PC-3 (cell line): ENCODE measurements at regions not wholly inside any gene's neighbourhood (a gene's known extent, or its start where the extent isn't known, plus 50 kb on each side); places are given as distances from the start of the nearest gene placed in this dataset.

Experiments used
- ATAC-seq: fragments of 200-7000 bp; cut with Tn5 transposase; 2 replicates; pipeline ENCODE4 v1.9.1; 2020; ENCODE audit warnings: mild to moderate bottlenecking, moderate library complexity
- BruUV-seq: library from RNA; stranded (reverse); fragments of 400-500 nt; replicated peaks from 2 replicates; lab custom pipeline; 2021; lab: Mats Ljungman, UMichigan
- CTCF ChIA-PET: fragments of 300-600 bp; sonication (Branson Sonifier 250); formaldehyde crosslinking; loops from one replicate; lab custom pipeline; 2022; ENCODE audit warnings: antibody characterized with exemption; lab: Charles Lee
- POLR2A ChIA-PET: fragments of 300-600 bp; sonication (Branson Sonifier 250); formaldehyde crosslinking; loops from one replicate; lab custom pipeline; 2022; ENCODE audit warnings: antibody characterized with exemption; ENCODE audit not compliant: unreplicated experiment; lab: Charles Lee
- DNase-seq: peaks from one replicate; pipeline ENCODE4 v3.0.0-alpha.2; 2015
- H2AFZ ChIP-seq: fragments of 300-600 bp; sonication (generic); 2 replicates; pipeline ENCODE4 v1.6.0; 2016; ENCODE audit warnings: antibody characterized with exemption, low read length
- H3F3A ChIP-seq: fragments of 300-600 bp; sonication (generic); one replicate; pipeline ENCODE4 v1.6.0; 2017; ENCODE audit warnings: antibody characterized with exemption, low read length, control low read depth, mild to moderate bottlenecking; ENCODE audit not compliant: unreplicated experiment
- H3K27ac ChIP-seq: fragments of 300-600 bp; sonication (generic); 2 replicates; pipeline ENCODE4 v1.5.1; 2016; ENCODE audit warnings: mild to moderate bottlenecking, low read length
- H3K27me3 ChIP-seq: fragments of 300-600 bp; sonication (generic); 2 replicates; pipeline ENCODE4 v1.6.1; 2016; ENCODE audit warnings: low read length, mixed read lengths
- H3K36me3 ChIP-seq: fragments of 300-600 bp; sonication (generic); 2 replicates; pipeline ENCODE4 v1.6.1; 2016; ENCODE audit warnings: low read depth, mixed run types, low read length, mixed read lengths
- H3K4me1 ChIP-seq: fragments of 300-600 bp; sonication (generic); 2 replicates; pipeline ENCODE4 v1.5.1; 2016; ENCODE audit warnings: low read length; ENCODE audit not compliant: insufficient read depth
- H3K4me2 ChIP-seq: fragments of 300-600 bp; sonication (generic); 2 replicates; pipeline ENCODE4 v1.6.0; 2016; ENCODE audit warnings: low read length
- H3K4me3 ChIP-seq: fragments of 300-600 bp; sonication (generic); 2 replicates; pipeline ENCODE4 v1.5.1; 2016; ENCODE audit warnings: mild to moderate bottlenecking, low read length, mixed read lengths
- H3K79me2 ChIP-seq: fragments of 300-600 bp; sonication (generic); 2 replicates; pipeline ENCODE4 v1.6.1; 2017; ENCODE audit warnings: low read length, mixed read lengths
- H3K9ac ChIP-seq: fragments of 300-600 bp; sonication (generic); 2 replicates; pipeline ENCODE4 v1.6.0; 2016; ENCODE audit warnings: mild to moderate bottlenecking, low read length
- H3K9me2 ChIP-seq: fragments of 300-600 bp; sonication (generic); replicated peaks from 2 replicates; pipeline ENCODE4 v1.6.1; 2016; ENCODE audit warnings: mixed run types, low read length, mixed read lengths
- H3K9me3 ChIP-seq: fragments of 300-600 bp; sonication (generic); 2 replicates; pipeline ENCODE4 v1.6.1; 2016; ENCODE audit warnings: low read length, mixed read lengths
- H4K20me1 ChIP-seq: fragments of 300-600 bp; sonication (generic); 2 replicates; pipeline ENCODE4 v1.6.1; 2016; ENCODE audit warnings: low read length, mixed read lengths
- CTCF ChIP-seq: fragments of 300-600 bp; sonication (generic); conservative IDR thresholded peaks from 2 replicates; pipeline ENCODE4 v1.5.1; 2017; ENCODE audit warnings: antibody characterized with exemption, low read depth, mild to moderate bottlenecking, low read length
- EZH2 ChIP-seq: fragments of 300-600 bp; sonication (generic); IDR thresholded peaks from one replicate; pipeline ENCODE4 v1.6.1; 2017; ENCODE audit warnings: antibody characterized with exemption, mild to moderate bottlenecking, low read length; ENCODE audit not compliant: unreplicated experiment
- EZH2phosphoT487 ChIP-seq: fragments of 300-600 bp; sonication (generic); IDR thresholded peaks from 2 replicates; pipeline ENCODE4 v1.6.1; 2018; ENCODE audit warnings: mild to moderate bottlenecking, antibody characterized with exemption, low read length, borderline replicate concordance
- intact Hi-C: fragments of 100-400 bp; cut with micrococcal nuclease; formaldehyde crosslinking; loops from 2 replicates; pipeline ENCODE4 v1.9.0; 2023

GRCh38 chr11:35888961-35889360 is 54.9 kb upstream of the LDLRAD3 start:
- ChIA-PET POLR2A (no interaction called here), CTCF (no interaction called here)
- no peak overlapping the region for H2AFZ ChIP-seq
- no peaks in the 10 kb centered on the region for H3K27me3 ChIP-seq
- TF ChIP-seq CTCF (no peak), EZH2 (no peak), EZH2phosphoT487 (no peak)
- H3K4me3 ChIP-seq: no peak overlapping the region
- H3K36me3 ChIP-seq: no peaks in the 10 kb centered on the region
- H3K4me1 ChIP-seq: peaks cover 25% of the 10 kb centered on the region
- H3F3A ChIP-seq: no peaks in the 10 kb centered on the region
- ATAC-seq: no peak
- H3K9me2 ChIP-seq: no peaks in the 10 kb centered on the region
- H3K4me2 ChIP-seq: no peak overlapping the region
- intact Hi-C loops: no loop called here
- no peak for DNase-seq
- no TSS peak for BruUV-seq
- no peaks in the 10 kb centered on the region for H3K79me2 ChIP-seq
- H3K9ac ChIP-seq: no peak overlapping the region
- no peak overlapping the region for H3K27ac ChIP-seq
- no peaks in the 10 kb centered on the region for H3K9me3 ChIP-seq
- no peaks in the 10 kb centered on the region for H4K20me1 ChIP-seq

- intact Hi-C loops: no loop called here
- TF ChIP-seq EZH2phosphoT487: no peak
- no peak for TF ChIP-seq EZH2
- TF ChIP-seq CTCF: no peak
- Histone ChIP-seq H3K27me3 (no peaks in the 10 kb centered on the region), H2AFZ (no peak overlapping the region), H3K9ac (no peak overlapping the region), H3K9me2 (no peaks in the 10 kb centered on the region), H3K9me3 (no peaks in the 10 kb centered on the region), H3K36me3 (no peaks in the 10 kb centered on the region), H3K27ac (no peak overlapping the region), H3K4me3 (no peak overlapping the region), H3K4me1 (peaks cover 32% of the 10 kb centered on the region), H3K79me2 (no peaks in the 10 kb centered on the region), H3F3A (no peaks in the 10 kb centered on the region), H4K20me1 (no peaks in the 10 kb centered on the region), H3K4me2 (no peak overlapping the region)
- no TSS peak for BruUV-seq
- ATAC-seq: no peak
- POLR2A ChIA-PET: no interaction called here
- no peak for DNase-seq
- CTCF ChIA-PET: no interaction called here
These were observed 52.8 kb upstream of the LDLRAD3 start for GRCh38 chr11:35891096-35891495.

- Histone ChIP-seq H3K4me1 (peaks cover 23% of the 10 kb centered on the region), H4K20me1 (no peaks in the 10 kb centered on the region), H3K4me2 (no peak overlapping the region), H3K27ac (no peak overlapping the region), H3K9me2 (no peaks in the 10 kb centered on the region), H3K79me2 (no peaks in the 10 kb centered on the region), H3K4me3 (no peak overlapping the region), H3K9me3 (no peaks in the 10 kb centered on the region), H3K27me3 (no peaks in the 10 kb centered on the region), H3K36me3 (no peaks in the 10 kb centered on the region), H2AFZ (no peak overlapping the region), H3K9ac (no peak overlapping the region), H3F3A (no peaks in the 10 kb centered on the region)
- BruUV-seq: no TSS peak
- ATAC-seq: no peak
- no peak for DNase-seq
- intact Hi-C loops: no loop called here
- TF ChIP-seq EZH2phosphoT487 (no peak), EZH2 (no peak), CTCF (no peak)
- CTCF ChIA-PET: no interaction called here
- POLR2A ChIA-PET: no interaction called here
These were observed 51.7 kb upstream of the LDLRAD3 start for GRCh38 chr11:35892166-35892565.
